ENCODE measurements at regions not wholly inside any gene's neighbourhood (a gene's known extent, or its start where the extent isn't known, plus 50 kb on each side); places are given as distances from the start of the nearest gene placed in this dataset.
A peak's percentile ranks its signal among the peaks of the same experiment; 100 is the strongest.

DNA sequence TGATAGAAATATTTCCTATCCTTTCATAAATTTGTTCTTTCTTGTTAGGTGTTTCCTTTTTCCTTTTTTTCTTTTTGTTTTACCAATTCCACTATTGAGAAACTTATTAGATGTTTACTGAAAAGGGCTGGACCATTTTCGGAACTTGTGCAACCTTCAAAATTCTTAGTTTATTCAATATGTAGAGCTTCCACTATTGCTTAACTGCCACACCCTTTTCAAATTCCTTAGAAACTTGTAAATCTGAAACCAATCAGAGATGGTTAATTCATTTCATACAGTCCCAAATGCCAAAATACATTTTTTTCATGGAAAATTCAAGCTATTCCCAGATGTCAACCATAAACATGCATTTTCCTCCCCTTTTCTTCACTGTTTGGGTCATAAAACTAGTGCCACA, 66.1 kb upstream of the SLC39A8 start:
- H3K27ac ChIP-seq (ENCODE audit: low read length) = no peak overlapping the region
- H3K4me1 ChIP-seq (ENCODE audit: insufficient read depth, low read length) = no peaks in the 10 kb centered on the region
- ATAC-seq (ENCODE audit: insufficient read depth, low read depth) (no peak), DNase-seq (no peak)
- H3K9me3 ChIP-seq (ENCODE audit: insufficient read depth, low read length, severe bottlenecking) = no peaks in the 10 kb centered on the region
- H3K4me2 ChIP-seq (ENCODE audit: insufficient read depth, low read length) = no peak overlapping the region
- no peak overlapping the region for H3K4me3 ChIP-seq (ENCODE audit: low read depth in 1 of 2, low read length in 2 of 2)
- no peak overlapping the region for H3K9ac ChIP-seq (ENCODE audit: low read depth, low read length)
- H3K27me3 ChIP-seq (ENCODE audit: insufficient read depth, low read length, poor library complexity) = no peaks in the 10 kb centered on the region
- H3K79me2 ChIP-seq (ENCODE audit: insufficient read depth, low read length) = no peaks in the 10 kb centered on the region
- no peak for TF ChIP-seq EZH2 (IDR thresholded peaks at IDR 0.05; ENCODE audit: borderline replicate concordance, low read depth, low read length, severe bottlenecking)
- TF ChIP-seq, protein P1, sequence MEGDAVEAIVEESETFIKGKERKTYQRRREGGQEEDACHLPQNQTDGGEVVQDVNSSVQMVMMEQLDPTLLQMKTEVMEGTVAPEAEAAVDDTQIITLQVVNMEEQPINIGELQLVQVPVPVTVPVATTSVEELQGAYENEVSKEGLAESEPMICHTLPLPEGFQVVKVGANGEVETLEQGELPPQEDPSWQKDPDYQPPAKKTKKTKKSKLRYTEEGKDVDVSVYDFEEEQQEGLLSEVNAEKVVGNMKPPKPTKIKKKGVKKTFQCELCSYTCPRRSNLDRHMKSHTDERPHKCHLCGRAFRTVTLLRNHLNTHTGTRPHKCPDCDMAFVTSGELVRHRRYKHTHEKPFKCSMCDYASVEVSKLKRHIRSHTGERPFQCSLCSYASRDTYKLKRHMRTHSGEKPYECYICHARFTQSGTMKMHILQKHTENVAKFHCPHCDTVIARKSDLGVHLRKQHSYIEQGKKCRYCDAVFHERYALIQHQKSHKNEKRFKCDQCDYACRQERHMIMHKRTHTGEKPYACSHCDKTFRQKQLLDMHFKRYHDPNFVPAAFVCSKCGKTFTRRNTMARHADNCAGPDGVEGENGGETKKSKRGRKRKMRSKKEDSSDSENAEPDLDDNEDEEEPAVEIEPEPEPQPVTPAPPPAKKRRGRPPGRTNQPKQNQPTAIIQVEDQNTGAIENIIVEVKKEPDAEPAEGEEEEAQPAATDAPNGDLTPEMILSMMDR (IDR thresholded peaks at IDR 0.05; ENCODE audit: borderline replicate concordance, extremely low read depth, low read length, poor library complexity, severe bottlenecking) = no peak
- no peaks in the 10 kb centered on the region for H3K36me3 ChIP-seq (ENCODE audit: insufficient read depth, low read length)
- H4K20me1 ChIP-seq (ENCODE audit: insufficient read depth, low read length) = no peaks in the 10 kb centered on the region
- no peak overlapping the region for H2AFZ ChIP-seq (ENCODE audit: low read depth, low read length)

DNA sequence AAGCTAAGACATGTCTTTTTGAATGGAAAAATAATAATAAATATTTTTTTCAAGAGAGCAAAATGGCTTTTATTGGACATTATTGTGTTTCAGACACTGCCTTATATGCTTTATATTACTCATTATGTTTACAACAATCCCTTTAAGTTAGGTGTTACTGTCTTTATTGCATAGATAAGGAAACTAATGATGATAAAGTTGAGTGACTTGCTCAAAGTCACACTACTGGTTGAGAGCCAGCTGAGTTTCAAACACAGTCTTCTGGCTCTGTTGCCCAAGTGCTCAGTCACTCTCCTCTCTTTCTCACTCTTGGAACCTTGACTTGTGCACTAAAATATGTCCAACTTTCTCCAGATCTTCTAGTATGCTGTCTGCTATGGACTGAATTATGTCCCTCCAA, 71.5 kb upstream of the SLC39A8 start:
- Histone ChIP-seq H3K9me3 (ENCODE audit: insufficient read depth, low read length, severe bottlenecking) (no peaks in the 10 kb centered on the region), H3K27ac (ENCODE audit: low read length) (no peak overlapping the region), H3K4me1 (ENCODE audit: insufficient read depth, low read length) (no peaks in the 10 kb centered on the region), H3K4me3 (ENCODE audit: low read depth in 1 of 2, low read length in 2 of 2) (no peak overlapping the region), H3K79me2 (ENCODE audit: insufficient read depth, low read length) (no peaks in the 10 kb centered on the region), H3K4me2 (ENCODE audit: insufficient read depth, low read length) (no peak overlapping the region), H3K36me3 (ENCODE audit: insufficient read depth, low read length) (no peaks in the 10 kb centered on the region), H4K20me1 (ENCODE audit: insufficient read depth, low read length) (no peaks in the 10 kb centered on the region), H3K27me3 (ENCODE audit: insufficient read depth, low read length, poor library complexity) (no peaks in the 10 kb centered on the region), H2AFZ (ENCODE audit: low read depth, low read length) (no peak overlapping the region), H3K9ac (ENCODE audit: low read depth, low read length) (no peak overlapping the region)
- TF ChIP-seq EZH2 (IDR thresholded peaks at IDR 0.05; ENCODE audit: borderline replicate concordance, low read depth, low read length, severe bottlenecking) = no peak
- TF ChIP-seq, protein P1 (IDR thresholded peaks at IDR 0.05; ENCODE audit: borderline replicate concordance, extremely low read depth, low read length, poor library complexity, severe bottlenecking) = no peak
- no peak for ATAC-seq (ENCODE audit: insufficient read depth, low read depth)
- DNase-seq = no peak

- Histone ChIP-seq H3K4me3 (ENCODE audit: low read depth in 1 of 2, low read length in 2 of 2) (no peak overlapping the region), H3K27ac (ENCODE audit: low read length) (no peak overlapping the region), H4K20me1 (ENCODE audit: insufficient read depth, low read length) (no peaks in the 10 kb centered on the region), H3K36me3 (ENCODE audit: insufficient read depth, low read length) (no peaks in the 10 kb centered on the region), H3K9ac (ENCODE audit: low read depth, low read length) (no peak overlapping the region), H3K9me3 (ENCODE audit: insufficient read depth, low read length, severe bottlenecking) (no peaks in the 10 kb centered on the region), H3K4me1 (ENCODE audit: insufficient read depth, low read length) (no peaks in the 10 kb centered on the region), H3K27me3 (ENCODE audit: insufficient read depth, low read length, poor library complexity) (no peaks in the 10 kb centered on the region), H3K4me2 (ENCODE audit: insufficient read depth, low read length) (no peak overlapping the region), H3K79me2 (ENCODE audit: insufficient read depth, low read length) (no peaks in the 10 kb centered on the region), H2AFZ (ENCODE audit: low read depth, low read length) (no peak overlapping the region)
- DNase-seq (no peak), ATAC-seq (ENCODE audit: insufficient read depth, low read depth) (no peak)
- TF ChIP-seq, protein P1 (IDR thresholded peaks at IDR 0.05; ENCODE audit: borderline replicate concordance, extremely low read depth, low read length, poor library complexity, severe bottlenecking) = peak; percentile 24
- TF ChIP-seq EZH2 (IDR thresholded peaks at IDR 0.05; ENCODE audit: borderline replicate concordance, low read depth, low read length, severe bottlenecking) = no peak
Observed at GRCh38 chr4:102420563-102421398, 75.5 kb upstream of the SLC39A8 start.

Data from DND-41 (cell line).